Activated CD4-positive, alpha-beta T cell treated with anti-CD3 and anti-CD28 coated beads, Interleukin-2, amount 50 U/mL, for 48 hours (primary cell): ENCODE measurements at regions not wholly inside any gene's neighbourhood (a gene's known extent, or its start where the extent isn't known, plus 50 kb on each side); places are given as distances from the start of the nearest gene placed in this dataset.
"Not testable (repeated sequence)": the region's sequence is repeated elsewhere in the genome, so short reads cannot be mapped to it uniquely, and the experiment has no call there.

Experiments
- DNase-seq, 2 experiments: peaks; one replicate each; pipeline ENCODE4 v3.0.0-alpha.2; 2020

- no peak for DNase-seq
Observed at GRCh38 chr21:27062443-27062842, 95.6 kb upstream of the ADAMTS5 start.

- no peak for DNase-seq
Observed at GRCh38 chr21:27061770-27062169, 94.9 kb upstream of the ADAMTS5 start.

GRCh38 chr21:27060190-27060589 lies 93.3 kb upstream of the ADAMTS5 start:
- no peak for DNase-seq

GRCh38 chr21:27058673-27059605 lies 92.1 kb upstream of the ADAMTS5 start:
- no peak for DNase-seq

- DNase-seq, result no peak
Observed at GRCh38 chr21:27057997-27058396, 91.1 kb upstream of the ADAMTS5 start.

GRCh38 chr21:27047658-27048314 lies 80.9 kb upstream of the ADAMTS5 start:
- DNase-seq, result no peak

GRCh38 chr21:27047283-27047657 lies 80.4 kb upstream of the ADAMTS5 start:
- DNase-seq, result no peak

- no peak for DNase-seq
Observed at GRCh38 chr21:27045281-27045985, 78.5 kb upstream of the ADAMTS5 start.

GRCh38 chr21:27043377-27043776 lies 76.5 kb upstream of the ADAMTS5 start:
- no peak for DNase-seq

- DNase-seq, result no peak
Observed at GRCh38 chr21:27040738-27041469, 74.0 kb upstream of the ADAMTS5 start.

- DNase-seq, result no peak
Observed at GRCh38 chr21:27036736-27037301, 69.9 kb upstream of the ADAMTS5 start.

- no peak for DNase-seq
Observed at GRCh38 chr21:27035791-27036190, 68.9 kb upstream of the ADAMTS5 start.

GRCh38 chr21:27034796-27035195 lies 67.9 kb upstream of the ADAMTS5 start:
- no peak for DNase-seq

GRCh38 chr21:27033471-27033870 lies 66.6 kb upstream of the ADAMTS5 start:
- no peak for DNase-seq

- DNase-seq, result no peak
Observed at GRCh38 chr21:27026501-27026900, 59.6 kb upstream of the ADAMTS5 start.

- DNase-seq, result not testable (repeated sequence)
Observed at GRCh38 chr21:27025708-27026107, 58.8 kb upstream of the ADAMTS5 start.

- no peak for DNase-seq
Observed at GRCh38 chr21:27024971-27025370, 58.1 kb upstream of the ADAMTS5 start.

GRCh38 chr21:27024301-27024700 lies 57.4 kb upstream of the ADAMTS5 start:
- no peak for DNase-seq

- no peak for DNase-seq
Observed at GRCh38 chr21:27023186-27023585, 56.3 kb upstream of the ADAMTS5 start.

GRCh38 chr21:27021801-27022200 lies 54.9 kb upstream of the ADAMTS5 start:
- DNase-seq, result no peak

- DNase-seq, result no peak
Observed at GRCh38 chr21:27021046-27021445, 54.2 kb upstream of the ADAMTS5 start.

GRCh38 chr21:27017246-27017645 lies 50.4 kb upstream of the ADAMTS5 start:
- DNase-seq, result no peak
